ENCODE measurements at regions not wholly inside any gene's neighbourhood (a gene's known extent, or its start where the extent isn't known, plus 50 kb on each side); places are given as distances from the start of the nearest gene placed in this dataset.

DNA sequence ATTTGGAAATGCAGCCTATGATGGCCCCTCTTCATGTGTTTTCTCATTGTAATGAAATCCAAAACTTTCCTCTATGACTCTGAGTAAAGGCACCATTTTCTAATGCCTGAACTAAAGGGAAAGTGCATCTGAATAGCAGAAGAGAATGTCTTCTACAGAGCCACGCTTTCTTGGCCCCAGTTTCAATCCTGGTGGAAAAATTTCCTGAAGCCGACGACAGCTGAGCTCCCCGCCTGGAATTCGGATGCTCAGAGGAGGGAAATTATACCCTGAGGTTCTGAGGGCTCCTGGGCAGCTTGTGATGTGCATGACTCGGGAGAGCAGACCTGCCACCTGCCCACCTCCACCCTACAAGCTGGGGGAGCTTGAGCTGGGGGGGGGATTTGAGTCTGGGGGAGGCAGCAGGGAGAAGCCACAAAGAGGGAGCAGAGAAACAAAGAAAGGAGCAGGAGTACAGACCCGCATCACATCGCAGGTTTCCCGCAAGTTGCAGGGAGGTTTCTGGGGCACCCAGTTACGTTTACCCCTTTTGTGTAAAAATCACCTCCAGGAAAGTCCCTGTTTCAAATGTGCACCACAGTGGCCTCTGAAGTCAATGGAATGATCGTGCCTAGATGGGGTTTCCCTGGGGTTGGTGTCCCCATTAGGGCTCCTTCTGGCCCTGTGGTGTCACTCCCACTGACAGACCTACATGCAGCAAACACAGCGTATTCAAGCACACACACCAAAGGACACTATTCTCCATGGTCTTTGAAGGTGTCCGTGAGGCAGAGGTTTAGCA, 145.6 kb upstream of the RBPJ start:
- H3K27me3 Mint-ChIP-seq (ENCODE audit: low read depth in 3 of 3): peaks cover 6 to 16% (median 13%) of the 10 kb centered on the region in 3 donors
- WGBS (ENCODE audit: insufficient coverage): 100% methylated on average over 5 of the region's 13 CpGs
- no peak overlapping the region for H2AFZ ChIP-seq (ENCODE audit: insufficient read depth, low read depth, low read length, poor library complexity, severe bottlenecking)
- no peaks in the 10 kb centered on the region for H3K36me3 Mint-ChIP-seq
- no peaks in the 10 kb centered on the region for H3K27me3 ChIP-seq (ENCODE audit: control insufficient read depth in 2 of 2, insufficient read depth in 2 of 2, low read length in 2 of 2)
- TF ChIP-seq CTCF (IDR thresholded peaks at IDR 0.05): no peak
- H3K27ac Mint-ChIP-seq: no peak overlapping the region
- intact Hi-C loops (cut with micrococcal nuclease): no loop called here
- DNase-seq: no peak
- H3K27ac ChIP-seq (ENCODE audit: low read depth in 1 of 2, low read length in 2 of 2): no peak overlapping the region
- no peak overlapping the region for H3K9ac ChIP-seq (ENCODE audit: insufficient read depth, low read length, poor library complexity, severe bottlenecking)
- H3K4me1 Mint-ChIP-seq: no peaks in the 10 kb centered on the region
- H3K36me3 ChIP-seq (replicated peaks in 1 of 2; ENCODE audit: control insufficient read depth in 1 of 2, insufficient read depth in 2 of 2, low read length in 2 of 2): no peaks in the 10 kb centered on the region
- no peaks in the 10 kb centered on the region for H3K4me1 ChIP-seq (ENCODE audit: control insufficient read depth in 1 of 2, insufficient read depth in 2 of 2, low read length in 2 of 2)
- no peaks in the 10 kb centered on the region for H3K79me2 ChIP-seq (ENCODE audit: insufficient read depth, low read length)
- no peaks in the 10 kb centered on the region for H3K9me3 Mint-ChIP-seq
- H3K4me3 ChIP-seq (replicated peaks in 1 of 3; ENCODE audit: low read depth in 2 of 3, low read length in 3 of 3): no peak overlapping the region
- H4K20me1 ChIP-seq (ENCODE audit: insufficient read depth, low read length): no peaks in the 10 kb centered on the region
- H3K4me2 ChIP-seq (replicated peaks; ENCODE audit: extremely low read depth, low read length, poor library complexity, severe bottlenecking): no peak overlapping the region
- no peaks in the 10 kb centered on the region for H3K9me3 ChIP-seq (replicated peaks in 1 of 2; ENCODE audit: control insufficient read depth in 1 of 2, insufficient read depth in 1 of 2, low read length in 2 of 2)
- no peak overlapping the region for H3K4me3 Mint-ChIP-seq

- TF ChIP-seq CTCF (IDR thresholded peaks at IDR 0.05): no peak
- H3K27ac Mint-ChIP-seq: no peak overlapping the region
These were observed 144.8 kb upstream of the RBPJ start for GRCh38 chr4:26175905-26176470.

More at GRCh38 chr4:26175905-26176470, 144.8 kb upstream of the RBPJ start:
- DNase-seq: no peak
- no peak overlapping the region for H3K4me3 ChIP-seq (replicated peaks in 1 of 3; ENCODE audit: low read depth in 2 of 3, low read length in 3 of 3)
- H3K4me1 ChIP-seq (ENCODE audit: control insufficient read depth in 1 of 2, insufficient read depth in 2 of 2, low read length in 2 of 2): no peaks in the 10 kb centered on the region
- no peaks in the 10 kb centered on the region for H3K9me3 ChIP-seq (replicated peaks in 1 of 2; ENCODE audit: control insufficient read depth in 1 of 2, insufficient read depth in 1 of 2, low read length in 2 of 2)
- H3K36me3 ChIP-seq (replicated peaks in 1 of 2; ENCODE audit: control insufficient read depth in 1 of 2, insufficient read depth in 2 of 2, low read length in 2 of 2): no peaks in the 10 kb centered on the region
- H3K4me1 Mint-ChIP-seq: no peaks in the 10 kb centered on the region
- no peak overlapping the region for H3K27ac ChIP-seq (ENCODE audit: low read depth in 1 of 2, low read length in 2 of 2)
- no peak overlapping the region for H3K4me3 Mint-ChIP-seq
- no CpG with 5 or more reads among the region's 4 CpGs for WGBS (ENCODE audit: insufficient coverage)
- H3K4me2 ChIP-seq (replicated peaks; ENCODE audit: extremely low read depth, low read length, poor library complexity, severe bottlenecking): no peak overlapping the region
- no peak overlapping the region for H3K9ac ChIP-seq (ENCODE audit: insufficient read depth, low read length, poor library complexity, severe bottlenecking)
- H3K36me3 Mint-ChIP-seq: no peaks in the 10 kb centered on the region
- no peaks in the 10 kb centered on the region for H3K27me3 ChIP-seq (ENCODE audit: control insufficient read depth in 2 of 2, insufficient read depth in 2 of 2, low read length in 2 of 2)
- H3K27me3 Mint-ChIP-seq (ENCODE audit: low read depth in 3 of 3): peaks cover 6 to 16% (median 13%) of the 10 kb centered on the region in 3 donors
- H2AFZ ChIP-seq (ENCODE audit: insufficient read depth, low read depth, low read length, poor library complexity, severe bottlenecking): no peak overlapping the region
- intact Hi-C loops (cut with micrococcal nuclease): no loop called here
- H3K79me2 ChIP-seq (ENCODE audit: insufficient read depth, low read length): no peaks in the 10 kb centered on the region
- H4K20me1 ChIP-seq (ENCODE audit: insufficient read depth, low read length): no peaks in the 10 kb centered on the region
- H3K9me3 Mint-ChIP-seq: no peaks in the 10 kb centered on the region

Measured in CD14-positive monocyte (primary cell).